Endothelial cell of umbilical vein (primary cell): ENCODE measurements at regions not wholly inside any gene's neighbourhood (a gene's known extent, or its start where the extent isn't known, plus 50 kb on each side); places are given as distances from the start of the nearest gene placed in this dataset.

ENCODE experiments used
- BruUV-seq: library from RNA; stranded (reverse); fragments of 400-500 nt; replicated peaks from 2 replicates; lab custom pipeline; 2021; lab: Mats Ljungman, UMichigan
- CTCF ChIA-PET: fragments of 300-600, 350-600 bp; sonication (Branson Sonifier 250); formaldehyde crosslinking; loops from one replicate; lab custom pipeline; 2021; ENCODE audit warnings: antibody characterized with exemption, inconsistent platforms; lab: Charles Lee
- POLR2A ChIA-PET: fragments of 300-600, 350-600 bp; sonication (Branson Sonifier 250); formaldehyde crosslinking; loops from one replicate; lab custom pipeline; 2021; ENCODE audit warnings: antibody characterized with exemption, inconsistent platforms; lab: Charles Lee
- DNase-seq: peaks from one replicate; pipeline ENCODE4 v3.0.0-alpha.2; 2011; ENCODE audit warnings: low read depth, low spot score
- FAIRE-seq: peaks from 2 replicates; lab custom pipeline; 2011; peaks lifted over from hg19 to GRCh38; lab: Jason Lieb, UNC
- H2AFZ ChIP-seq: 2 replicates; pipeline ENCODE4 v1.6.0; 2012; ENCODE audit warnings: low read depth, low read length, control low read depth, inconsistent platforms
- H3K27ac ChIP-seq: 2 replicates; pipeline ENCODE4 v1.5.1; 2011; ENCODE audit warnings: low read depth, mild to moderate bottlenecking, control low read depth, low read length, moderate library complexity; ENCODE audit not compliant: insufficient read depth
- H3K27me3 ChIP-seq, 2 experiments: 2 replicates each; pipeline versions ENCODE4 v1.6.0 to v1.6.1; 2011; ENCODE audit warnings: low read length in 2 of 2, mixed read lengths in 1 of 2; ENCODE audit not compliant: control insufficient read depth in 2 of 2, insufficient read depth in 2 of 2
- H3K36me3 ChIP-seq, 2 experiments: 2 replicates in 1 of 2; 3 replicates in 1 of 2; pipeline ENCODE4 v1.5.1; 2011; ENCODE audit warnings: low read length in 2 of 2, mild to moderate bottlenecking in 1 of 2, moderate library complexity in 1 of 2; ENCODE audit not compliant: control insufficient read depth in 2 of 2, insufficient read depth in 2 of 2; ENCODE audit errors: extremely low read depth in 1 of 2
- H3K4me1 ChIP-seq: 3 replicates; pipeline ENCODE4 v1.5.1; 2011; ENCODE audit warnings: mild to moderate bottlenecking, low read length; ENCODE audit not compliant: control insufficient read depth, insufficient read depth; ENCODE audit errors: extremely low read depth
- H3K4me2 ChIP-seq: 2 replicates; pipeline ENCODE4 v1.6.1; 2011; ENCODE audit warnings: low read length, control low read depth, mixed read lengths; ENCODE audit not compliant: insufficient read depth
- H3K4me3 ChIP-seq, 3 experiments: fragments of 200-600 bp in 1 of 3; sonication (generic), shearing (Covaris generic) in 1 of 3; replicated peaks in 1 of 3; 2 replicates each; pipeline ENCODE4 v1.5.1; 2011 to 2016; ENCODE audit warnings: control low read depth in 3 of 3, low read length in 3 of 3, mild to moderate bottlenecking in 2 of 3, inconsistent platforms in 1 of 3, low read depth in 1 of 3, moderate library complexity in 1 of 3; ENCODE audit not compliant: insufficient read depth in 1 of 3
- H3K79me2 ChIP-seq: 2 replicates; pipeline ENCODE4 v1.6.0; 2012; ENCODE audit warnings: low read length, inconsistent platforms; ENCODE audit not compliant: control insufficient read depth, insufficient read depth
- H3K9ac ChIP-seq: replicated peaks from 2 replicates; pipeline ENCODE3; 2011; ENCODE audit warnings: low read length, control low read depth; ENCODE audit not compliant: insufficient read depth; ENCODE audit errors: extremely low read depth
- H3K9me1 ChIP-seq: replicated peaks from 3 replicates; pipeline ENCODE4 v1.6.0; 2011; ENCODE audit warnings: mild to moderate bottlenecking, low read length; ENCODE audit not compliant: control insufficient read depth, insufficient read depth; ENCODE audit errors: extremely low read depth
- H3K9me3 ChIP-seq: replicated peaks from 2 replicates; pipeline ENCODE4 v1.5.1; 2012; ENCODE audit warnings: low read length, inconsistent platforms; ENCODE audit not compliant: control insufficient read depth, insufficient read depth
- H4K20me1 ChIP-seq: replicated peaks from 2 replicates; pipeline ENCODE3; 2011; ENCODE audit warnings: mild to moderate bottlenecking, low read length; ENCODE audit not compliant: control insufficient read depth, insufficient read depth; ENCODE audit errors: extremely low read depth
- EZH2 ChIP-seq: IDR thresholded peaks from 2 replicates; pipeline ENCODE4 v1.6.1; 2012; ENCODE audit warnings: borderline replicate concordance, low read depth, mild to moderate bottlenecking, moderate library complexity, low read length, inconsistent platforms; ENCODE audit not compliant: severe bottlenecking
- FOS ChIP-seq: IDR thresholded peaks from 2 replicates; pipeline ENCODE4 v1.6.1; 2011; ENCODE audit warnings: mild to moderate bottlenecking, low read length, moderate library complexity, borderline replicate concordance; ENCODE audit not compliant: insufficient read depth
- GATA2 ChIP-seq: IDR thresholded peaks from 2 replicates; pipeline ENCODE4 v1.7.0; 2011; ENCODE audit warnings: low read depth, mild to moderate bottlenecking, moderate library complexity, mixed read lengths, low read length; ENCODE audit not compliant: insufficient read length, insufficient read depth
- JUN ChIP-seq: IDR thresholded peaks from 2 replicates; pipeline ENCODE4 v1.6.1; 2011; ENCODE audit warnings: borderline replicate concordance, low read depth; ENCODE audit not compliant: insufficient read length, insufficient read depth
- POLR2A ChIP-seq: IDR thresholded peaks from 2 replicates; pipeline ENCODE4 v1.6.1; 2012; ENCODE audit warnings: low read depth, mild to moderate bottlenecking, control low read depth, low read length
- POLR2AphosphoS5 ChIP-seq: IDR thresholded peaks from 2 replicates; pipeline ENCODE4 v1.6.1; 2012; ENCODE audit warnings: low read depth, mild to moderate bottlenecking, control low read depth, low read length, moderate library complexity; ENCODE audit not compliant: insufficient read depth
- dilution Hi-C: fragments of 300-500 bp; cut with MboI; formaldehyde crosslinking; loops from one replicate; pipeline ENCODE4 v1.15.0; 2019; ENCODE audit warnings: low sequenced_read_pairs; ENCODE audit not compliant: extremely low pct_ligation_motif_present
- intact Hi-C: fragments of 100-400 bp; cut with micrococcal nuclease; formaldehyde crosslinking; loops from one replicate; pipeline ENCODE4 v1.10.0; 2022
- TF ChIP-seq, protein P1 (sequence below): IDR thresholded peaks from 2 replicates; pipeline ENCODE4 v1.6.1; 2011; ENCODE audit not compliant: insufficient read depth, insufficient read length
- TF ChIP-seq, protein P2 (sequence below), 2 donors: IDR thresholded peaks; 1 replicate in 1 of 2; 2 replicates in 1 of 2; pipeline ENCODE4 v1.5.1; 2011; ENCODE audit warnings: low read length in 2 of 2, mild to moderate bottlenecking in 2 of 2, moderate library complexity in 2 of 2, control low read depth in 1 of 2, inconsistent platforms in 1 of 2, low read depth in 1 of 2; ENCODE audit not compliant: insufficient read depth in 1 of 2; ENCODE audit errors: extremely low read depth in 1 of 2

- Histone ChIP-seq H3K4me1 (peaks cover 1% of the 10 kb centered on the region), H3K27ac (no peak overlapping the region), H4K20me1 (no peaks in the 10 kb centered on the region), H3K4me3 (no peak overlapping the region), H3K9me3 (no peaks in the 10 kb centered on the region), H3K79me2 (no peaks in the 10 kb centered on the region), H3K9me1 (no peaks in the 10 kb centered on the region), H3K9ac (no peak overlapping the region), H3K27me3 (peaks cover 0 to 2% of the 10 kb centered on the region in 2 experiments), H3K4me2 (no peak overlapping the region), H3K36me3 (no peaks in the 10 kb centered on the region), H2AFZ (no peak overlapping the region)
- dilution Hi-C loops (no loop called here), intact Hi-C loops (no loop called here)
- no TSS peak for BruUV-seq
- TF ChIP-seq, protein P1, sequence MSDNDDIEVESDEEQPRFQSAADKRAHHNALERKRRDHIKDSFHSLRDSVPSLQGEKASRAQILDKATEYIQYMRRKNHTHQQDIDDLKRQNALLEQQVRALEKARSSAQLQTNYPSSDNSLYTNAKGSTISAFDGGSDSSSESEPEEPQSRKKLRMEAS = no peak
- TF ChIP-seq, protein P2, sequence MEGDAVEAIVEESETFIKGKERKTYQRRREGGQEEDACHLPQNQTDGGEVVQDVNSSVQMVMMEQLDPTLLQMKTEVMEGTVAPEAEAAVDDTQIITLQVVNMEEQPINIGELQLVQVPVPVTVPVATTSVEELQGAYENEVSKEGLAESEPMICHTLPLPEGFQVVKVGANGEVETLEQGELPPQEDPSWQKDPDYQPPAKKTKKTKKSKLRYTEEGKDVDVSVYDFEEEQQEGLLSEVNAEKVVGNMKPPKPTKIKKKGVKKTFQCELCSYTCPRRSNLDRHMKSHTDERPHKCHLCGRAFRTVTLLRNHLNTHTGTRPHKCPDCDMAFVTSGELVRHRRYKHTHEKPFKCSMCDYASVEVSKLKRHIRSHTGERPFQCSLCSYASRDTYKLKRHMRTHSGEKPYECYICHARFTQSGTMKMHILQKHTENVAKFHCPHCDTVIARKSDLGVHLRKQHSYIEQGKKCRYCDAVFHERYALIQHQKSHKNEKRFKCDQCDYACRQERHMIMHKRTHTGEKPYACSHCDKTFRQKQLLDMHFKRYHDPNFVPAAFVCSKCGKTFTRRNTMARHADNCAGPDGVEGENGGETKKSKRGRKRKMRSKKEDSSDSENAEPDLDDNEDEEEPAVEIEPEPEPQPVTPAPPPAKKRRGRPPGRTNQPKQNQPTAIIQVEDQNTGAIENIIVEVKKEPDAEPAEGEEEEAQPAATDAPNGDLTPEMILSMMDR (IDR thresholded peaks at IDR 0.05; ENCODE audit: extremely low read depth in 1 of 2, insufficient read depth in 1 of 2, low read depth in 1 of 2, low read length in 2 of 2) = no peak
- no peak for TF ChIP-seq POLR2AphosphoS5
- no peak for TF ChIP-seq FOS
- no peak for TF ChIP-seq JUN
- no peak for TF ChIP-seq POLR2A
- no peak for TF ChIP-seq EZH2
- no peak for TF ChIP-seq GATA2
- ChIA-PET POLR2A (no interaction called here), CTCF (no interaction called here)
- FAIRE-seq (no peak), DNase-seq (peak; percentile 57)
These were observed 112.3 kb upstream of the SMIM23 start for GRCh38 chr5:171673328-171673727.
